ENCODE measurements at regions not wholly inside any gene's neighbourhood (a gene's known extent, or its start where the extent isn't known, plus 50 kb on each side); places are given as distances from the start of the nearest gene placed in this dataset.

DNA sequence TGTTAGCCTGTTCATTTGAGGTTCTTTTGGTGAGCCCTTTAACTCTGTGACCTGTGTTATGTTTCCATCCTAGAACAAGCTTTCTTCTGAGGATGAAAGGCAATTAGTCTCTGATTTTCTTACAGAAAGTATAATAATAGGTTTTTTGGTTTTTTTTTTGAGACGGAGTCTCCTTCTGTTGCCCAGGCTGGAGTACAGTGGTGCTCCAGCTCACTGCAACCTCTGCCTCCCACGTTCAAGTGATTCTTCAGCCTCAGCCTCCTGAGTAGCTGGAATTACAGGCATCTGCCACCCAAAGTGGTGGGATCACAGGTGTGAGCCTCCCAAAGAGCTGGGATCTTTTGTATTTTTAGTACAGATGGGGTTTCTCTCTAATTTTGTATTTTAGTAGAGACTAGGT, 52.7 kb upstream of the SYNE2 start (continued):
- TF ChIP-seq, protein P1, sequence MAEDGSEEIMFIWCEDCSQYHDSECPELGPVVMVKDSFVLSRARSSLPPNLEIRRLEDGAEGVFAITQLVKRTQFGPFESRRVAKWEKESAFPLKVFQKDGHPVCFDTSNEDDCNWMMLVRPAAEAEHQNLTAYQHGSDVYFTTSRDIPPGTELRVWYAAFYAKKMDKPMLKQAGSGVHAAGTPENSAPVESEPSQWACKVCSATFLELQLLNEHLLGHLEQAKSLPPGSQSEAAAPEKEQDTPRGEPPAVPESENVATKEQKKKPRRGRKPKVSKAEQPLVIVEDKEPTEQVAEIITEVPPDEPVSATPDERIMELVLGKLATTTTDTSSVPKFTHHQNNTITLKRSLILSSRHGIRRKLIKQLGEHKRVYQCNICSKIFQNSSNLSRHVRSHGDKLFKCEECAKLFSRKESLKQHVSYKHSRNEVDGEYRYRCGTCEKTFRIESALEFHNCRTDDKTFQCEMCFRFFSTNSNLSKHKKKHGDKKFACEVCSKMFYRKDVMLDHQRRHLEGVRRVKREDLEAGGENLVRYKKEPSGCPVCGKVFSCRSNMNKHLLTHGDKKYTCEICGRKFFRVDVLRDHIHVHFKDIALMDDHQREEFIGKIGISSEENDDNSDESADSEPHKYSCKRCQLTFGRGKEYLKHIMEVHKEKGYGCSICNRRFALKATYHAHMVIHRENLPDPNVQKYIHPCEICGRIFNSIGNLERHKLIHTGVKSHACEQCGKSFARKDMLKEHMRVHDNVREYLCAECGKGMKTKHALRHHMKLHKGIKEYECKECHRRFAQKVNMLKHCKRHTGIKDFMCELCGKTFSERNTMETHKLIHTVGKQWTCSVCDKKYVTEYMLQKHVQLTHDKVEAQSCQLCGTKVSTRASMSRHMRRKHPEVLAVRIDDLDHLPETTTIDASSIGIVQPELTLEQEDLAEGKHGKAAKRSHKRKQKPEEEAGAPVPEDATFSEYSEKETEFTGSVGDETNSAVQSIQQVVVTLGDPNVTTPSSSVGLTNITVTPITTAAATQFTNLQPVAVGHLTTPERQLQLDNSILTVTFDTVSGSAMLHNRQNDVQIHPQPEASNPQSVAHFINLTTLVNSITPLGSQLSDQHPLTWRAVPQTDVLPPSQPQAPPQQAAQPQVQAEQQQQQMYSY (CRISPR knock-in tag; IDR thresholded peaks at IDR 0.05) = no peak
- TF ChIP-seq NRF1 (conservative IDR thresholded peaks at IDR 0.05; ENCODE audit: low read depth, low read length) = no peak
- TF ChIP-seq RCOR1 (conservative IDR thresholded peaks at IDR 0.05; ENCODE audit: low read depth, low read length) = no peak
- TF ChIP-seq SRF (IDR thresholded peaks at IDR 0.05; ENCODE audit: low read depth in 2 of 2, low read length in 2 of 2) = no peak
- no peak for TF ChIP-seq JUND (IDR thresholded peaks at IDR 0.05; ENCODE audit: low read depth, low read length)
- TF ChIP-seq, protein P2, sequence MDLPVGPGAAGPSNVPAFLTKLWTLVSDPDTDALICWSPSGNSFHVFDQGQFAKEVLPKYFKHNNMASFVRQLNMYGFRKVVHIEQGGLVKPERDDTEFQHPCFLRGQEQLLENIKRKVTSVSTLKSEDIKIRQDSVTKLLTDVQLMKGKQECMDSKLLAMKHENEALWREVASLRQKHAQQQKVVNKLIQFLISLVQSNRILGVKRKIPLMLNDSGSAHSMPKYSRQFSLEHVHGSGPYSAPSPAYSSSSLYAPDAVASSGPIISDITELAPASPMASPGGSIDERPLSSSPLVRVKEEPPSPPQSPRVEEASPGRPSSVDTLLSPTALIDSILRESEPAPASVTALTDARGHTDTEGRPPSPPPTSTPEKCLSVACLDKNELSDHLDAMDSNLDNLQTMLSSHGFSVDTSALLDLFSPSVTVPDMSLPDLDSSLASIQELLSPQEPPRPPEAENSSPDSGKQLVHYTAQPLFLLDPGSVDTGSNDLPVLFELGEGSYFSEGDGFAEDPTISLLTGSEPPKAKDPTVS (IDR thresholded peaks at IDR 0.05; ENCODE audit: low read depth, low read length) = no peak
- TF ChIP-seq JUNB (IDR thresholded peaks at IDR 0.05) = no peak
- TF ChIP-seq HDAC6 (IDR thresholded peaks at IDR 0.05; ENCODE audit: unreplicated experiment) = no peak
- no peak for TF ChIP-seq RBBP5 (conservative IDR thresholded peaks at IDR 0.05)
- TF ChIP-seq, protein P3, sequence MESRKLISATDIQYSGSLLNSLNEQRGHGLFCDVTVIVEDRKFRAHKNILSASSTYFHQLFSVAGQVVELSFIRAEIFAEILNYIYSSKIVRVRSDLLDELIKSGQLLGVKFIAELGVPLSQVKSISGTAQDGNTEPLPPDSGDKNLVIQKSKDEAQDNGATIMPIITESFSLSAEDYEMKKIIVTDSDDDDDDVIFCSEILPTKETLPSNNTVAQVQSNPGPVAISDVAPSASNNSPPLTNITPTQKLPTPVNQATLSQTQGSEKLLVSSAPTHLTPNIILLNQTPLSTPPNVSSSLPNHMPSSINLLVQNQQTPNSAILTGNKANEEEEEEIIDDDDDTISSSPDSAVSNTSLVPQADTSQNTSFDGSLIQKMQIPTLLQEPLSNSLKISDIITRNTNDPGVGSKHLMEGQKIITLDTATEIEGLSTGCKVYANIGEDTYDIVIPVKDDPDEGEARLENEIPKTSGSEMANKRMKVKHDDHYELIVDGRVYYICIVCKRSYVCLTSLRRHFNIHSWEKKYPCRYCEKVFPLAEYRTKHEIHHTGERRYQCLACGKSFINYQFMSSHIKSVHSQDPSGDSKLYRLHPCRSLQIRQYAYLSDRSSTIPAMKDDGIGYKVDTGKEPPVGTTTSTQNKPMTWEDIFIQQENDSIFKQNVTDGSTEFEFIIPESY (IDR thresholded peaks at IDR 0.05) = no peak
- TF ChIP-seq ZNF217 (IDR thresholded peaks at IDR 0.05) = no peak
- no peak for TF ChIP-seq PAX8 (IDR thresholded peaks at IDR 0.05)

All from GM12878 (cell line).